Right kidney (tissue), 1 donor: ENCODE measurements at regions not wholly inside any gene's neighbourhood (a gene's known extent, or its start where the extent isn't known, plus 50 kb on each side); places are given as distances from the start of the nearest gene placed in this dataset.
"Not testable (repeated sequence)": the region's sequence is repeated elsewhere in the genome, so short reads cannot be mapped to it uniquely, and the experiment has no call there.

Experiments
- DNase-seq: peaks from one replicate; pipeline ENCODE4 v3.0.0-alpha.2; 2016

- no peak for DNase-seq
Observed at GRCh38 chr2:147603447-147603846, 241.4 kb upstream of the ACVR2A start.

DNA sequence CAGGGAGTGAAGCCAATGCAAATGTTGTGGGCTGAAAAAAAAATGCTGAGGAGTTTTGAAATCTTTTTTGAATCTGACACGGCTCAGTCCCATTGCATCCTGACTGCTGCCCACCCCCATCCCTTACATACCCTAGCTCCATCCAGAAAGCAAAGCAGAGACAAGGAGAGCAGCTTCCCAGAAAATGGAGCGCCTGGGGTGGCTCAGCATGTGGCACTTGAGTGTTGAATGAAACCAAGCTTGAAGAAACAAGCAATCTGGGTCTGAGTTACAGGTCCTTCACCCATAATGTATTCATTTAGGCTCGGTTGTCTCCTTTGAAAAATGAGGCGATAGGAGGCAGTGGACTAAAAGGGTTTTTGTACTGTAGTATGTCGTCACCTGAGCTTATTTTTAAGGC, 244.2 kb upstream of the ACVR2A start:
- no peak for DNase-seq

DNA sequence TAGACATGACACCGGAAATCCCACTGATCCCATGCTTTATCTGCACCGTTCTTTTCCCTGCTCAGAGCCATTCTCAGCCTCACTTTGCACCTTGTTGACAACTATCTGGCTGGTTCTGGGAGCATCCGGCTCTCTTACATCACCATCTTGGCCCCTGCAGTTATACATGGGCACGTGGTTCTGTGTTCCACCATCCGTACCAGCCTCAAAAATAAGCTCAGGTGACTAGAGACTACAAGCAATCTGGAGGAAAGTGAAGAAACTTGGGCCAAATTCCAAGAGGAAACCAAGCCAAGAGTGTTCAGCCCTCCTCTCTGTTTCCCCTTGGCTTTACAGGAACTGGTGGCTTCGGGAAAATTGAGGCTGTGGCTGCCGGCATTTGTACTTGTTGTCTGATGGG, 244.6 kb upstream of the ACVR2A start:
- no peak for DNase-seq

DNA sequence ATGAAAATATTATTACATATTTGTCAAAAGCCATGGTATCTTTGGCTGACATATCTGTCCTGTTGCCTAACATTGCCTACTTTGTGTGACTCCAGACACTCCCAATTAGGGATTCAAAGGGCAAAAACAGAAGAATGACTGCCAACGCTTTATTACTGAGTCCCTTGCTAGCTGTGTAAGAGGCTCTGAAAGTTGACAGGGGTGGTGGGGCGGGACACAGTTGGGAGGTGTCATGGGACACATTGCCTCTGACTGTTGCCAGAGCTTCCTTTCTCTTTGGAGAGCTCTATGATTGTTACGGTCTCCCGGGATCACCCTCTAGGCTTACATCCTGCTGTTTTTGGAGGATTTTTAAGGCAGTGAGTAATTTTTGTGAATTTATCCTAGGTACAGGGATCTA, 249.6 kb upstream of the ACVR2A start:
- DNase-seq, result no peak

DNA sequence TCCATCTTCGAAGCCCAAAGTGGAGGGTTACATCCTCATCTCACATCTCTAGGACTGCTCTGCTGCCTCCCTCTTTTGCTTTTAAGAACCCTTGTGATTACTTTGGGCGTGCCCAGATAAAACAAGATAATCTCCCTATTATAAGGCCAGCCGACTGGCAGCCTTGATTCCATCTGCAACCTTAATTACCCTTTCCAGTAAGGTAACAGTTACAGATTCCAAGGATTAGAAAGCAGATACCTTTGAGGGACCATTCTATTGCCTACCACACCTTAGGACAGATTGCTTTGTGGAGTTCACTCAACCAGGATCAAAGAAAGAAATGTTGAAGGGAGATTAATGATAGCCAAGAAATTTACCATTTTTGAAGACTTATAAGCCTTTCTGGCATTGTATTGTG, 250.8 kb upstream of the ACVR2A start:
- no peak for DNase-seq

GRCh38 chr2:147592784-147593183, 252.0 kb upstream of the ACVR2A start:
- DNase-seq, result not testable (repeated sequence)

DNA sequence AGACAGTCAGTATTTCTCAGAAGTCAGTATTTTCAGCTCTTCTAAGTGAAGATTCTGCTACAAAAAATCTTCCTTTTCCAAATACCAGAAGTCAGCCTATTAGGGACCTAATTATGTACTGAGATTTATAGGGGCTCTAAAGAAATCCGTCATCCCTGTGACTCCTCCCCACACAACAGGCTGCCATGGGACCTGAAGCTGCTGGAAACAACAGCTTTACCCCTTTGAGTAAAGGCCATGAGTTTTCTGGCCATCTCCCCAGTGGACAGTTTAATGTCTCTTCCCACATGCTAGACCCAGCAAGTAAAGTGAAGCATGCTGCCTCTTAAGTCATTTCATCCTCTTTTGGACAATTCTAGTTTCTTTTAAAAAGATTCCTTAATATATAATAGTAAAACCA, 255.7 kb upstream of the ACVR2A start:
- no peak for DNase-seq

DNA sequence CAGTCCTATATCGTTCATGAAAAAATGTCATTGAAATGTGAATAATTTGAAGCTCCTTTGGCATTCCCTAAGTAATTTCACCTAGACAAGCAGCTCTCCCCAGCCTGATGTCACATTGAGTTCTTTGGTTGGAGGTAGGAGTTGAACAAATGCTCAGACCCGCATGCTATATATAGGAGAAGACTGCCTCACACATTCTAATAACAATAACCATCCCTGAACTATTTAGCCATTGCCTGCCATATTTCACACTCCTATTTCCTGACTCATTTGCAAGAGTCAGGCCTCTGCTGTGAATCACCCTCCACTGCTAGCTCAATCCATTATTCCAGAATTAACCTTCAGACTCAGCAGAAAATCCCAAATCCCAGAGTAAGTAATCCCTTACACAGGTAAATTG, 256.6 kb upstream of the ACVR2A start:
- DNase-seq, result no peak

DNA sequence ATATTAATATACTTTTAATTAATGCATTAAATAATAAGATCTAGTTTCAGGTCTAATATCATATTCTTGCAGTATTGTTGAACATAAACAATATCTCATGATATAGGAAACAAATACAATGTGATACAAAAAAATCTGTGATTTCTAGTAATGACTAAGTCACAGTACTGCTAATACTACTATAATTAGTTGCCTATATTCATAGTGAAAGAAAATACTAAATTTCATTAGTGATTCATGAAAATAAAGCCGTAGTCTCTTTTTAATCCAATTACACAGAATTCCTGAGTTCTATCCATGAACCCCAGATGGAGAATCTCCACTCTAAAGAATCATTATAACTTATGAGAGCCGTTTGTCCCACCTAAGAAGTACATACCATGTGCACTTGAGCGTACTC, 266.3 kb upstream of the ACVR2A start:
- no peak for DNase-seq

DNA sequence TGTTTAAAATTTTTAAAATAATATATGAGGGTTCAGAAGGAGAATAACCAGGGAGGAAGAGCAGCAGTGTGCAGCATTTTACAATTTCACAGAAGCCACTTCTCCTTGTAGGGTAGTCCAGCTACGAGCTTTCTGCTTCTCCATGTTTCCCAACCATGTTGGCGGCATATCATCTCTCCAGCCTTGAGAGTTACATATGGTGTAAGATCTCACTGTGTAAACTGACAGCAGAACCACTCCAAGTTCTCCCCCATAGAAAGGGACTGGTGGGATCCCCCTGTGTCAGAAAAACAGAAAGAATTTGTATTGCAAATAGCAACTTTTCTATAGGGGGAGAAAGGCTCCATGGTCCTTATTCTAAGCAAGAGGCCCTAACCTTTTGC, 266.8 kb upstream of the ACVR2A start:
- DNase-seq, result no peak

GRCh38 chr2:147577323-147577997, 267.4 kb upstream of the ACVR2A start:
- DNase-seq, result no peak

DNA sequence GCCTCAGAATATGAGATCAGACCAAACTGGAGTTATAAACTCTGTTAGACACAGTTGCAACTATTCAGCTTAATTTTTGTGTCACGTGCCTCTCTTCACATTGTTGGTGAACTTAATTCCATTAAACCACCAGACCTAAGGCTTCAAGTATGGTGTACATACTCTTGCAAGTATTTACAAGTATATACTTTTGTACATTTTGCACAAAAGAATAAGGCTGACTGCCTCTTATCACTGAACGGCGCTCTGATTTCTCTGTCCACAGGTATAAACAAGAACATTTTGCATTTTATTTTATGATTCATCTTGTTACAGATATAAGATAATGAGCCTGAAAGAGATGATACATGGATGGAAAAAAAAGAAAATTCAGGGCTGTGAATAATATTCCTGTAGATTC, 269.7 kb upstream of the ACVR2A start:
- DNase-seq, result no peak

DNA sequence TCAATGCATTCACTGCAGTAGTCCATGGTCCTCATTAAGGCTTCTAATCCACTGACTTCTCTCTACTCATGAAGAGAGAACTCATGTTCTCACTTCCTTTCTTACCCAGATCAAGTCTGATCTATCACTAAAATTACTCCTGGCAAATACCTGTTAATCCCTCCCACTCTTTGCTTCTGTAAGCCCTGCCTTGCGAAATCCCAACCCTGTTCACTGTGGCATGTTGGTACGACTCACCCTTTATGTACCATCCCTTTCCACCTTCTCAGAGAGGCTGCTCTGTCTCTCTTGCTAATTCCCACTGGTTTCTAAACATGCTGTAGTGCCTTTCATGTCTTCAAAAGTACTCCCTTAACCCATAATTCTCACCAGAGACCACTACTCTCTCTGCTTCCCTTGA, 272.2 kb upstream of the ACVR2A start:
- no peak for DNase-seq

GRCh38 chr2:147569426-147569825, 275.4 kb upstream of the ACVR2A start:
- no peak for DNase-seq

- DNase-seq, result no peak
Observed at GRCh38 chr2:147568109-147568508, 276.7 kb upstream of the ACVR2A start.

GRCh38 chr2:147567136-147567535, 277.7 kb upstream of the ACVR2A start:
- DNase-seq, result no peak

- no peak for DNase-seq
Observed at GRCh38 chr2:147560810-147561535, 283.9 kb upstream of the ACVR2A start.

DNA sequence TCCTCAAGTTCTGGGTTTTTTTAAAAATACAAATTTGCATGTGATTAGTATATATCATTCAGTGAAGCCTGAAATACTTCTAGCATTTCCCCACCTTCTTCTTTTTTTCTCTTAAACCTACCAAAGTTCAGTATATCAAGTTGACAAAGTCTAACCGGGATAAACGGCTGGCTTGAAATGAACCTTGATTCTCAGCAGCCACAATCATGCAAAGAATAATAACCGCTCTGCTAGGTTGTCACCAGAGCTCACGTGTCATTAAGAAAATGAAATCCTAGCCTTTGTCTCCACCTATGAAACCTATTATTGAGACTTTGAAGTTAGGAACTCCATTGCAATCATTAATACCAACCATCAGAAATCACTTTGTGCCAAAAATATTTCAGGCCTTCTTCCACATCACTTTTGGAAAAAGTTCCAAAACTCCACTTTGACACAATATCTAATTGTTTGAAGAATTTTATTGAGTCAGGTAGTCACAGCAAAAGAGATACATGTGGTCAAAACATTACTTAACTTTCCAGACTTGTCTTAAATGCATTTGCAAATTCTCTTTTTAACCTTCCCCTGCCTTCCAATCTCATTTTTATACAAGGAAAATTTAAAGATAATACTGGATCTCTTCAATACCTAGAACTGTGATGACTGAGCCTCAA, 285.6 kb upstream of the ACVR2A start:
- no peak for DNase-seq

- no peak for DNase-seq
Observed at GRCh38 chr2:147558620-147559019, 286.2 kb upstream of the ACVR2A start.

DNA sequence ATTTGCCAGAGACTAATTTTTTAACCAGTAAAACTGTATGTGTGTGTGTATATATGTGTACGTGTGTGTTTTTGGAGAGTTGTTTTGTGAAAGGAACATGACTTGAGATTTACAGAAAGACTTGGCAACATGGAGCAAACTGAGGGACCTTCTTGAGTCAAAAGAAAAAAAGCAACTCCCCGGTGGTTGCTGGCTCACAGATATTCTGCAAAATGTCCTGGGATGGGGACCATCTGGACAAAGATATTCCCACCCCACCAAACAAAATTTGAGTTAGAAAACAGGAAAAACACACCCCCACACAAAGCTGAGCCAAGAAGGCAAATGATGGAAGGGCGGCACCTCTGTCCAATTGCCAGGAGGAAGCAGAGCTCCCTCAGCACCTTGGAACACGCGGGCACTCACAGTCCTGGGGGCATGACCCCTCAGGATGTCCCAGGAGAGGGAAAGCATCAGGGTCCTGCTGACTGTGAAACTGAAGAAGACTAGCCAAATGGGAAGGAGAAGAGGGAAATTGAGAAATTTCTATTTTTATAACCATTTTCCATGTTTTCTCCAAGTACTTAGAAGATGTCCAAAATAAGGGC, 290.2 kb upstream of the ACVR2A start:
- no peak for DNase-seq

- no peak for DNase-seq
Observed at GRCh38 chr2:147553775-147554271, 291.0 kb upstream of the ACVR2A start.

GRCh38 chr2:147550995-147551731, 293.7 kb upstream of the ACVR2A start:
- DNase-seq, result no peak

DNA sequence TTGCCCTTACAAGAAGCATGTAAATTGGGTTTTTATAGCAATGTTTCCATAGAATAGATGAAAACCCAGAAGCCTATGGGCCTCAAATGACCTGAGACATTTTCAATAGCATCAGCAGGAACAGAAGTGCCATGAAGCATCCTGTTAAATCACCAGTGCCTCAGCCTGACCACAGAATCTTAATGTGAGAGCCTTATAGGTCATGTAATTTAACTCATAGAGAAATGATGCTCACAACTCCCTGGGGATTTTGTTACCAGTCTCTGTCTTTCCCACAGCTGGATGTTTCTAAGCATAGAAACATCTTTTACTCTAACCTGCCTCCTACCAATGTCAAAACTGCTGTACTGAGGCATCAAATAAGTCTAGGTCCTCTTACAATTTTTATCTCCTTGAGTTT, 295.8 kb upstream of the ACVR2A start:
- DNase-seq, result no peak
